H1 (cell line): ENCODE measurements at regions not wholly inside any gene's neighbourhood (a gene's known extent, or its start where the extent isn't known, plus 50 kb on each side); places are given as distances from the start of the nearest gene placed in this dataset.

Experiments used
- BCL11A ChIP-seq, 2 experiments: IDR thresholded peaks; one replicate each; pipeline ENCODE4 v1.6.1; 2011; ENCODE audit warnings: low read depth in 2 of 2, low read length in 2 of 2, mild to moderate bottlenecking in 2 of 2
- BRCA1 ChIP-seq: IDR thresholded peaks from 2 replicates; pipeline ENCODE4 v1.6.1; 2012; ENCODE audit warnings: low read depth, low read length, improper control_type of control experiment
- CHD2 ChIP-seq: IDR thresholded peaks from 2 replicates; pipeline ENCODE4 v1.6.1; 2012; ENCODE audit warnings: low read length, improper control_type of control experiment
- CHD7 ChIP-seq: fragments of 300-600 bp; sonication (generic); IDR thresholded peaks from 2 replicates; pipeline ENCODE4 v1.7.1; 2012; ENCODE audit warnings: low read length, moderate library complexity, mild to moderate bottlenecking, inconsistent platforms; ENCODE audit not compliant: insufficient replicate concordance
- FOSL1 ChIP-seq: IDR thresholded peaks from 2 replicates; pipeline ENCODE4 v1.6.1; 2011; ENCODE audit warnings: mild to moderate bottlenecking, low read depth, low read length, moderate library complexity; ENCODE audit not compliant: insufficient read depth
- HDAC2 ChIP-seq, 2 experiments: fragments of 300-600 bp in 1 of 2; sonication (generic) in 1 of 2; IDR thresholded peaks; 2 replicates each; pipeline ENCODE4 v1.6.1; 2011 to 2012; ENCODE audit warnings: low read depth in 2 of 2, low read length in 2 of 2, mild to moderate bottlenecking in 2 of 2, moderate library complexity in 2 of 2, borderline replicate concordance in 1 of 2, inconsistent platforms in 1 of 2
- KDM4A ChIP-seq: IDR thresholded peaks from one replicate; pipeline ENCODE4 v1.7.1; 2012; ENCODE audit warnings: low read depth, mild to moderate bottlenecking, moderate library complexity, low read length, inconsistent platforms; ENCODE audit not compliant: severe bottlenecking
- NANOG ChIP-seq: IDR thresholded peaks from 2 replicates; pipeline ENCODE4 v1.6.1; 2011; ENCODE audit warnings: low read length, low read depth, mild to moderate bottlenecking, inconsistent platforms; ENCODE audit not compliant: insufficient read depth, poor library complexity, severe bottlenecking
- POLR2A ChIP-seq, 2 experiments: IDR thresholded peaks; 1 replicate in 1 of 2; 2 replicates in 1 of 2; pipeline ENCODE4 v1.6.1; 2011; ENCODE audit warnings: low read depth in 2 of 2, low read length in 2 of 2, mild to moderate bottlenecking in 2 of 2; ENCODE audit errors: control extremely low read depth in 1 of 2
- POLR2AphosphoS5 ChIP-seq: IDR thresholded peaks from 2 replicates; pipeline ENCODE4 v1.6.1; 2011; ENCODE audit warnings: low read depth, low read length
- SP4 ChIP-seq: IDR thresholded peaks from 2 replicates; pipeline ENCODE4 v1.6.1; 2012; ENCODE audit warnings: low read length, inconsistent platforms
- TEAD4 ChIP-seq: IDR thresholded peaks from 2 replicates; pipeline ENCODE4 v1.6.1; 2012; ENCODE audit warnings: low read depth, low read length, inconsistent platforms, mixed read lengths

GRCh38 chr10:101284101-101284743 is 55.0 kb upstream of the LBX1 start (continued):
- TF ChIP-seq CHD7 (no peak), FOSL1 (no peak), KDM4A (peak; percentile 93), POLR2AphosphoS5 (no peak), HDAC2 (IDR thresholded peaks at IDR 0.05; ENCODE audit: borderline replicate concordance in 1 of 2, low read depth in 2 of 2, low read length in 2 of 2) (no peak), NANOG (no peak), BCL11A (IDR thresholded peaks at IDR 0.05; ENCODE audit: low read depth in 2 of 2, low read length in 2 of 2) (no peak), BRCA1 (no peak), TEAD4 (no peak), SP4 (no peak), POLR2A (IDR thresholded peaks at IDR 0.05; ENCODE audit: control extremely low read depth in 1 of 2, low read depth in 2 of 2, low read length in 2 of 2) (no peak), CHD2 (no peak)
